HG02943 (cell line): ENCODE measurements at regions not wholly inside any gene's neighbourhood (a gene's known extent, or its start where the extent isn't known, plus 50 kb on each side); places are given as distances from the start of the nearest gene placed in this dataset.

ENCODE experiments used
- ATAC-seq: cut with Tn5 transposase; IDR thresholded peaks from one replicate; pipeline ENCODE4 v1.9.1; 2021; ENCODE audit warnings: mild to moderate bottlenecking, low read depth, moderate library complexity; ENCODE audit not compliant: unreplicated experiment

DNA sequence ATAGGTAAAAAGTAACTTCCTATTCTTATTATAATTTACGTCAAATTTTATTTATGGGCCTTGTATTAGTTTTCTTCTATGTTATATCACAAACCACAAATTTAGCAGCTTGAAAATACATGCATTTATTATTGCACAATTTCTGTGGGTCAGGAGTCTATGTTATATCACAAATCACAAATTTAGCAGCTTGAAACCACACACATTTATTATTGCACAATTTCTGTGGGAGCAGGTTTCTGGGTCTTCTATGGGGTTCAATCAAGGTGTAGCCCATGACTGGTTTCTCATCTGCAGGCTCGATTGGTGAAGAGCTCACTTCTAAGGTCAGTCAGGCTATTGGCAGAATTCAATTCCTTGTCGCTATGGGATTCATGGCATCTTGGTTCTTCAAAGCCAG is 332.7 kb upstream of the HAND2 start:
- ATAC-seq: no peak

DNA sequence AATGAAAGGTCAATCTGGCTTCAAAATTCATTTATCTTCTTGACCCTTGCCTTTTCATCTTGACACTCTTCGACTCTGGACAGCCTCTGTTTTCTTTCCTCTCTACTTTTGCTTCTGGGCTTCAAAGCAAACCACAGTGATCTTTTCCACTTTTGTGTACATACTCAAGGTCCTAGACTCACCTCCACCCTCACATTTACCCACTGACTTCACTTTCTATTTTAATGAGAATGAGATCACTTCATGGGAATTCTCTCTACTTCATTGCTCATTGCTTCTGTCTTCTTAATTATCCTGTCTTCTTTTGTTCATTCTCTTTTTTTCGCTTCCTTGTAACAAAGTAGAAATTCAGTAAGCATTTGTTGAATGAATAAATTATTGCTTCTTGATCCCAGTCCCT is 330.1 kb upstream of the HAND2 start:
- no peak for ATAC-seq

DNA sequence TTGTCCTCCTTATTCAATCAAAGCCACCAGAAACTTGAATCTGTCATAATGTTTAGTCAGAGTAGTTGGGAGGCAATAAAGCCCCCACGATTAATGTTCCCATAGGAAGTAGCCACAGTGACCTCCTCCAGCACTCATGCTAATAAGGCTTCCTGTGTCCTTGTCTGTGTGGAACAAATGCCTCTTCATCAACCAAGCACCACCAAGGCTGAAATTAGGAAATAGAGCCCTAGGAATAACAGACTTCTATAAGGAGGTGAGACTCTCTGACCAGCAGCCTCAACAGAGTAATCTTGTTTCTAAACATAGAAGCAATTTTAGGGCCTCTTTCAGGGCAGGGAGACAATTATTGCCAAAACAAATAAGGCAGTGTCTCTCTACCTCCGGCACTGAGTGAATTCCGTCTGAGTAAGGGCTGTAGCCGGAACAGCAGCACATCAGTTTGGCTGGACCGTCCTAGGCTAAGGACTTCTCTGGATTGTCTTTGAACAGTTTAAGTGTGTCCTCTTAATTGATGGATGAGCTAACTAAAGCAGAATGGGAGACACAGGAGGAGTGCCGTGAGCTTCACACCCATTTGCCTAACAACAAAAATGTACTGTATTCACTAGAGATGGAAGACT is 329.2 kb upstream of the HAND2 start:
- ATAC-seq: no peak

DNA sequence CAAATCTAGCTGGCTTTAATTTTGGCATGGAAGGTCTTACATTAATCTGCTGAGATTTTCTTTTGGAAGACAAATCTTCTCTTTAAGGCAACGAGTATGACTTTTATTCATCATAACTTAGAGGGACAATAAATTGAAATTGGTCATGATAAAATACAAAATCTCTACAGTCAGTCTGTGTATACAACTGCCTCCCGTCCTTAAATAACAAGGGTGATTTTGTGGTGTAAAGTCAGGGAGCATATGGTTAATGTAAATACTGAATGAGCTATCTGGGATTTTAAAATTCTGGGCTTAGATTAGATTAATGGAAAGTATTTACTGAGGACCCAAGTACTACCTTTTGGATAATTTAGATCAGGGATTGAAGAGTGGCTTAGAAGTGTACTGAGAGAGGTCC is 328.4 kb upstream of the HAND2 start:
- no peak for ATAC-seq

DNA sequence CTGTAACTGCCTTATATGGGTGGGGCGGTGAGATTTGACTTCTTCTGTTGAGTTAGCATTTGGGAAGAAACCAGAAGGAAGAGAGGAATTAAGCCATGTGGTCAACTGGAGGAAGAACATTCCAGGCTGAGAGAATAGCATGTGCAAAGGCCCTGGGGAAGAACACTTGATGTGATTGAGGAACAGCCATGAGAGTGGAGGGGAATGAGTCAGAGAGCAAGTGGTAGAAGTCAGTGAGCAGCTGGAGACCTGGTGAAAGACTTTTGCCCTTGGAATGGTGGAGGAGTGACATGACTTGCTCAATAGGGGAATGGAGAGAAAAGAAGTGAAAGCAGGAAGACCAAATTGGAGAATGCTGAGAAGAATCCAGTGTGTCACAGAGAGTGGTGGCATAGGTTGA is 327.8 kb upstream of the HAND2 start:
- ATAC-seq: no peak

DNA sequence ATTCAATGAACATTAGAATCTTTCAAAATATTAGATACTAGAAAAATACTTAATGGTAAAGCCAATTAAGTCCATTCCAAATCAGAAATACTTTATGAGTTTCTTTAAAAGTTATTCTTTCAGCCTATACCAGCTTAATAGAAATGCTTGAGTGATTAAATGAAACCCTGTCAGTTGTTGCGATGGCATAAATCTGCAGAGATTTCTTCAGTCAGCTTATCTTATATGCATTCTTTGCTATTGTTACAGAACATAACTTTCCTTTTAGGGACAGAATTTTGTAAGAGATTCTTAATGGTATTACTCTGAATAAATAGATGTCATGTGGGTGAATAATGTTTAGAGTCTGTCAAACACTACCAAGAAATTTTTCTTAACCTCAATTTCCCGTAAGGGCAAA is 325.0 kb upstream of the HAND2 start:
- no peak for ATAC-seq

DNA sequence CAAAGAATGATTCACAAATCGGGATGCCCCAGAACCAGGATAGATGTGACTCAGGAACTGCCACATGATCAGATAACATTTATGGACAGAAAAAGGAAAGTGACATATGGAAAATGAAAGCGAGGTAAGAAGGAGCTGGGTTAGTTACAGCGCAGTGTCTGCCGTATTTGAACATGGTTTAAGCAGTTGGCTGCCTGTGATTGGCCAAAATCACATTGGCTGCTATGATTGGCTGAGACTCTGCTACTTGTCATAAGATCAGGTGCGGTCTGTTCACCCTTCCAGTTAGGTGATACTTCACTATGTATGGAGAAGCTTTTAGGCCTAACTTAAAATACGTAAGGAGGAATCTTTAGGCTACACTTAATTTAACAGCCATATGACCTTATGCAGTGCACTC is 322.7 kb upstream of the HAND2 start:
- no peak for ATAC-seq

DNA sequence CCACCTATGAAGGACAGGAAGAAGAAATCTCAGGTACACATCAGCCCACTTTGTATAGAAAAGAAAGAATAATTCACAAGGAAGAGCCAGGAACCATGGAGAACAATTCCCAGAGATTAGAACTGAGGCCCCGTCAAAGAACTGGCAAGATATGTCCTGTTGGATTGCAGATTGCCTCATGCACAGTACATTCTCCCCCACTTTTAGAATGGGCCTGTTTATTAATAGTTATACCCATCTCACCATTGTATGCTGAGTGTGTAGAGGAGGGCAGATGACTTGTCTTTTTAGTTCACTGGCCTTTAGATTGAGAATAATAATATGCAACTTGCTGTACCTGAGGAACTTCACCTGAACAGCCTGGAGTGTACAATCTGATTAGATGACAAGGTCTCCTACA is 315.6 kb upstream of the HAND2 start:
- no peak for ATAC-seq

DNA sequence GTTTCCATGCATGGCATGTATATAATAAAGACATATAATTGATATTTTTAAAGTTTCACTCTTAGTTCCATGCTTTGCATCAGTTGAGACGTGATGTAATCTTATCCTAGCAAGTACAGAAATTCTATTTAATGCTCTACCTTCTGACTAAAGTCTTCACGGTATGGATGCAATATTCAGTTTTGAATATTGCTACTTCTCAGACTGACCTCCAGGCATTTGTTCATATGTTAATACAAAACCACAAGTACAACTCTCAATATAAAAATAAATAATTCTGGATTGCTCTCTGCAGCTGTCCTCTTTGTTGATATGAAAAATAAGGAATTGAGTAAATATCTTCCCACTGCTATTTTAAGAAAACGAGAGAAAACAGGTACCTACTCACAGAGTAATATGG is 309.8 kb upstream of the HAND2 start:
- no peak for ATAC-seq

DNA sequence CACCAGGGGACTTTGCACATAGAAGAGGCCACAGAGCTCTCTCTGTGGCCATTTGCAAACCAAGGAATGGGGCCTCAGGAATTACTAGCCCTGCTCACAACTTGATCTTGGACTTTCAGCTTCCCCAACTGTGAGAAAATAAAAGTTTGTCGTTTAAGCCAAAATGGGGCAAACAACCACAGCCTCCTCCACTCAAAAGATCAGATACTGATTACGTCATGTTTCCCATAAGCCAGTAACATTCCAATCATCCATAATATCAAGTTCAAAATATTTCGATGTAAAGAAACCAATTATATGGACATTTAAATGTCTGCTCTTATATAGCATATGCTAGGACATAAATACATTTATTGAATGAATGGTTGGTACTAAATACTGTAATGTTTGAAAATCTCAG is 307.5 kb upstream of the HAND2 start:
- ATAC-seq: no peak

DNA sequence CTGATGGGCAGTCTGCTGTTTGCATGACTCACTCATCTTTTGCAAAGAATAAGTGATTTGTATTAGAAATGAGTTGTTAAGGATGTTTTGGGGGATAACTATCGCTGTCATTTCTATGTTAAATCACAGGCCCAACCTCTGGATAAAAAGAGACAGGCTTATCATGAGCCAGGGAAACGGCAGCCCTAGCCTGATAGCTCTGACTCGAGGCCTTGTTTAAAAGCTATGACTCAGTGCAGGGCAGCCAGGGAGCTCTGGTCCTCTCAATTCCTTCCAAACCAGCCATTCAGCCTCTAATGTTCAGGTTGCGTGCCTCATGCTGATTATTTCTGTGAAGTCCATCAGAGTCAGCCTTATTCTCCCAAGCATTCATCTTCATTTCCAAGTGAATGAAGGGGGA is 305.9 kb upstream of the HAND2 start:
- no peak for ATAC-seq

DNA sequence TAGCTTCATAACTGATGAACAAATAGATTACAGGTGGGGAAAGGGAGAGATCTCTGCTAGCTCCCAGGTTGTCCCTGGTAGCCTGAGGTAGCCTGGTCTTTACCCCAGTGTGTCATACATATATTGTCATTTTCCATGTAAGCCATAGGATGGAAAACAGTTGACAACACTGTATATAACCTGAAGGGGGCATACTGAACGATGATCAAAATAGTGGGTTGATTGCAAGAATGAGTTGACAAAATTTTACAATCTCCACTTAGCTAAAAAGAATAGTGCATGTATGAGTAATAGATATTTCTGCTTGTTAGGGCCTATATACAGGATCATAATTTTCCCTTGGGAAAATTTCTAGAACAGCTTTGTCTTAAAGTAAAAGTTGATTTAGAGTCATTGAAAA is 304.1 kb upstream of the HAND2 start:
- ATAC-seq: no peak

DNA sequence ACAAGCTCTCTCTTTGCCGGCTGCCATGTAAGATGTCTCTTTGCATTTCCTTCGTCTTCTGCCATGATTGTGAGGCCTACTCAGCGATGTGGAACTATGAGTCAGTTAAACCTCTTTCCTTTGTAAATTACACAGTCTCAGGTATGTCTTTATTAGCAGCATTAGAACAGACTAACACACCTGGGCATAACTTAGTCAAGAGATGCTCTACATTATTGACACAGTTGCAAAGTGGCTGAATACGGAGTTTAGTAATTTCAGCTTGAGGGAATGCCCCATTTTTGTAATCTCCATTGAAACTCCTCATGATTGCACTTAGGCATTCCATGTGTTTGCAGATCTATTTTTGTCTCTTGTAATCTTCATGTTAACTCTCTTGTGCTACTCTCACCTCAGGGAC is 299.5 kb upstream of the HAND2 start:
- ATAC-seq: no peak

DNA sequence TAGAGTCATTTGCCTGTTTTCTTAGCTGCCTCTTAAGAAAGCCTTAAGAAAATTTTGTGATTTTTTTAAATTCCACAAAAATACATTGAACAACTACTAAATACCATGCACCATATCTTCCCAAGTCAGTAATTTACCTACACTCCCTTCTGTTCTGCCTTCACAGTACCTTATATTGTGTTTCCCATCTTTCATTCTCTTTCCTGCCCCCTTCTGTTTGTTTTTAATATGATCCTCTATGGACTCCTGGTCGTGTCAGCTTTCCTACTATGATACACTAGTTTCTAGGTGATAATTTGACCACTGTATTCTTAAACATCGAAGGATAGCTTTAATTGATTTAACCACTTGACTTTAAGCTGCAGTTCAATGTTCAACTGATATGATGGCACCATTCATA is 297.7 kb upstream of the HAND2 start:
- no peak for ATAC-seq

DNA sequence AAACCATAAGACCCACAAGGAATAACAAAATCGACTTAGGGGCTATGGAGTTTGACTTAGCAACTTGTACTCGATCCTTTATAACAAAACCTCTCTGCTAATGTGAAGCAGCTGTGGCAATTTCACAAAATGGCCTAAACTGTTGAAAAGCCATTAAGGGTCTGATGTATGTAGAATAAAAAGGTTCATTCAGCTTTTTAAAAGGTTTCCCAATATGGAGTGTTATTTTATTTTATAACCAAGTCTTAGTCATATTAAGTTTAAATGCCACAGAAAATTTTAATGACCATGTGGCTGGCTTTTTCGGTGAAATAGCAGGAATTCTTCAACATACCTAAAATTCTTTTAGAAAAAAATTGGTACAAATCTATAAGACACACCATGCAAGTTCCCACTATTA is 291.8 kb upstream of the HAND2 start:
- ATAC-seq: no peak

DNA sequence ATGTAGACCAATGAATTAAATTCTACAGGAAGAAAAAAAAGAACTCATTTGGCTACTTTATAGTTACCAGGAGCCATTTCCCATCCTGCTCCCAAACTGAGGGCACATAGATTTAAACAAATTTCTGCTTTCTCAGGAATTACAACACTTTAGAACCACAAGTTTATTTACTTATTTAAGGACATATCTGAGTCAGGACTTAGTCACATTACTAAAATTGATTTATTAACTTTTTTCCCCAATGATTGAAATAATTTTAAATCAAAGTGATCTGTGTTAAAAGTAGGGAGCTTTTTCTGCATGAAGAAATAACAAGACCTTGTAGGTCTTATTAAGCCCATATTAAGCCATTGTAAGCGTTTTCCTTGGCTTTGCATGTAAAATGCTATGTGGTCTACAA is 291.0 kb upstream of the HAND2 start:
- ATAC-seq: no peak

DNA sequence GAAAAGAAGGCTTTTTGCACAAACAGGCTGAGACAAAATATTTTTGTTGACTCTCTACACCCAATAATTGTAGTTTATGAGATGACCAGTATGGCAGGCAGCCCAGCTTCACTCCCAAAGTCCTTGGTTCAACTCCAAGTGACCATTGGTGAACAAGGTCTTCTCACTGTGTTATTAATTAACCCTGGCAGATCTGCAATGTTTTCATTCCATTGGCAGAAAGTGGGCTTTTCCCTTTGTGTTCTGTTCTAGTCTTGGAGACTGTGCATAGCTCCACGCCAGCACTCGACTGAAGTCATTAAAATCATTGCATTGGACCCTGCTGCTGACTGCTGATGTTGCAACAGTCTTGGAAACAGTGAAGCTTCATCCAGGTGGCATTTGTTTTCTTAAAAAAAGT is 277.3 kb upstream of the HAND2 start:
- ATAC-seq: no peak

DNA sequence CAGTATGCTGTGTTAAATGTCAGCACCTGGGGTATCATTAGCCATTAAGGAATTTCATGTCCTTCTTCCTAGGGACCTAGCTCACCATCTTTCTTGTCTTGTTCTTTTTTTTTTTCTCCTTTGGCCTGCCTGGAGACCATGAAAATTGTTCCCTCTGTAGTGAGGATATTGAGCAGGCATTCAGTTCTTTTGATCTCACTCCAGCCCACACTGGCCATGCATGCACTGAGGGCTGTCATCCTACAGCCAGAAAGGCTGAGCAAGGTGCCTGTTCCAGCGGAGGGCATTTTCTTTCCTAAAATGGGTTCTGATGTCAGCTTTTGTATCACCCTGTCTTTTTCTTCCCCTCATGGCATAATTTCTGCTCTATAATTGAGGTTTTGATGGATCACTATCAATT is 275.9 kb upstream of the HAND2 start:
- ATAC-seq: no peak

DNA sequence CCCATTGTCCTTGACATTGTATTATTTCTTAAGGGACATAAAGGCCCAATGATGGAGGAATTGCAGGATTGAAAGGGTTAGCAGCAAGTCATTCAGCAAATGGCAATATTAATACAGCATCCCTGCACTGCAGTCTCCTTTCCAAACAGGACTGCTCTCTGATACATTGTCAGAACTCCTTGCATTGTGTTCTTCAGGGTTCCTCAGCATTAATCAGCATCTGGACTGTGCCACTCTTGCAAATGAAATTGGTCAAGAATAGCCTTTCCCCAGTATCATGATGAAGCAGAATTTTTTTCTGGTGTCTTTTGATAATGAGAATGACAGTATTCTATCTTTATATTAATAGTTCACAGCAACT is 272.6 kb upstream of the HAND2 start:
- ATAC-seq: no peak

DNA sequence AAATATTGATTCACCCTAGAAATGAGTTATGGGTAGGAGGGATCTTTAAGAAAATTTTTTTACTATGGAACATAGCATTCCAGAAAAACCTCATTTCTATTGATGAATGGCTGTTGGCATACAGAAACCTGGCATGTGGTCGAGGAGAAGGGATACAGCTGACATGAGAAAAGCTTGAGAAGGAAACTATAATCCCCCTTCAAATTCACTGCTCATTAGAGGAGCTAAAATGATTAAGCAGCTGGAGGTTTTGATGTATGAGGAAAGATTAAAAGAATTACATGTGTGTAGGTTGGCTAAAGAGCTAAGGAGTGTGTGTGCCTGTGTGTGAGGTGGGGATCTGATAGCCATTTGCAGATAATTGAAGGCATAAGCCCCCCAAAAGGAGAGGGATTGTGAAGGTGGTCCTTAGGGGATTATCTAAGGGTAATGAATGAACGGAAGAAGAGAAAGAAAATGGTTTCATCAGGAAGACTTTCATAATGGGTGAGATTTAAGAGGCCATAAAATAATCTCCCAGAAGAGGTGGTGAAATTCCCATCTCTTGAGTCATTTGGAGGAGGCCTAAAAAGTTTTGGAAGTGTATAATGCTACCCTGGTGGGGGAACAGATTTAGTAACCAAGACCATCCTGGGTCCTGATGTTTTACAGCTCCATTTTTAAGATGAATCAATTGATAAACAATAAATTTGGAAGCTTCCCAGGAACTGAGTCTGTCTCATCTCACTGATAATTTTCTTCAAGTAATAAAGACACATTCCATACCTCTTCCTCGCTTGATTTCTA is 272.0 kb upstream of the HAND2 start:
- ATAC-seq: no peak

DNA sequence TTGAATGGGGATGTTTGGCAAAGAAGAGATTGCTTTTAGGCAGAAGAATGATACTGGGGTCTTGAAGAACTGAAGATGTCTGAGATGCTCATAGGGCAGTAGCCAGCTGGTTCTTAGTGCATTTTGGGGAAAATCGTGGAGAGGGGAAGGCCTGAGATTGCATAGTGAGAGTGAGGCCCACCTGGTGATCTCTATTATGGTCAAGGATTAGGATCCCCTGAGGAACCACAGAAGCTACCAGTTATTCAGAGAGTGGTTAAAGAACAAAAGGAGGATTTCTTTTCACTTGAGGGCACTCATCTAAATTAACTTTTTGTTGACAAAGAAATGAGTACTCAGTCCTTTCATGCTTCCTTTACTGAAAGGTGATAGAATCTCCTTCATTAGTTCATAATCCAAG is 271.3 kb upstream of the HAND2 start:
- no peak for ATAC-seq

DNA sequence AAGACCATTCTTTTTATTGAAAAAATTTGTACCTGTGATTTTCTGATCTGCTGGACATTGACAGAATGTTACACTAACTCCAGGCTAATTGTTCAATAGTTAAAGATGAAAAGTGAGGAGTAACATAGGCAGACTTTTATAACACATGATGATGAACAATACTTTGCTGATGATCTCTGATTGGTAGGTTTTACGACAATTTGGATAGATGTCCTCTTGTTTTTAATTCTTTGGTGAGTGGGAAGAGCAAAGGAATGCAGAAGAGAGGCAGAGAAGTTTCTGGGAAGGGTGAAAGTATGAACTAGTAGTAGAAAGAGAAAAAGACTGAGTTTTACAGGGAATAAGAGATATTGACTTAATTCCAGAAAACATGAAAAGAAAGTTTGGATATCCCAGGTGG is 267.3 kb upstream of the HAND2 start:
- ATAC-seq: no peak

DNA sequence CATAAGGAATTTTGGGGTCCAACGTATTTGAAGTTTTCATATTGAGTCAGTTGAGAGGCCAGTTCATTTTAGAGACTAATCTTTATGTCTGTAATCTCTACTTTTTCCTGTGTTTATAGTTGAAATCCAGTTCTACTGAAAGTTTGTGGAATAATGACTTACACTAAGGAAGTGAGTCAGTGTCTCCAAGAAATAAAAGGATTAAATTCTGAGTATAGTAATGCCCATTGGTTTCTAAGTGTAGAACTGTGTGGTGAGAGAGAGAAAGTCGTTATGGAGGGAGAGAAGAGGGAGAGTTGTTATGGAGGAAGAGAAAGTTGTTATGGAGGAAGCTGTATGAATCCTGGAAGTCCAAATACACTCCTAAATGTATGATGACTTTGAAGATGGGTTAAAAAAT is 264.6 kb upstream of the HAND2 start:
- no peak for ATAC-seq
